SK-N-SH (cell line): ENCODE measurements at regions not wholly inside any gene's neighbourhood (a gene's known extent, or its start where the extent isn't known, plus 50 kb on each side); places are given as distances from the start of the nearest gene placed in this dataset.

Experiments used
- CTCF ChIA-PET: fragments of 300-600, 350-600 bp; formaldehyde crosslinking; extraction: SDS; loops from one replicate; lab custom pipeline; 2021; lab: Yijun Ruan, JAX
- POLR2A ChIA-PET: fragments of 350-600 bp; sonication (Branson Sonifier 250); formaldehyde crosslinking; extraction: SDS; loops from one replicate; lab custom pipeline; 2020; ENCODE audit warnings: antibody characterized with exemption, inconsistent platforms; lab: Yijun Ruan, JAX
- DNase-seq: peaks from one replicate; pipeline ENCODE4 v3.0.0; 2012
- H2AFZ ChIP-seq: fragments of 200-600 bp; sonication (generic); 2 replicates; pipeline ENCODE4 v1.8.1; 2016; ENCODE audit warnings: antibody characterized with exemption, mild to moderate bottlenecking, low read depth
- H3F3A ChIP-seq: fragments of 200-600 bp; sonication (generic); replicated peaks from 2 replicates; pipeline ENCODE3; 2016; ENCODE audit warnings: antibody characterized with exemption, mild to moderate bottlenecking; ENCODE audit not compliant: insufficient read depth
- H3K27ac ChIP-seq, 2 experiments: fragments of 200-500 bp in 1 of 2; fragments of 200-600 bp in 1 of 2; sonication (Bioruptor generic) in 1 of 2; sonication (generic), shearing (Covaris generic) in 1 of 2; 2 replicates each; pipeline versions ENCODE4 v1.5.1 to v1.6.1; 2014 to 2016; ENCODE audit warnings: low read depth in 2 of 2, inconsistent platforms in 1 of 2, low read length in 1 of 2, mild to moderate bottlenecking in 1 of 2, mixed read lengths in 1 of 2
- H3K27me3 ChIP-seq: fragments of 200-600 bp; sonication (generic), shearing (Covaris generic); 2 replicates; pipeline ENCODE4 v1.6.1; 2016; ENCODE audit warnings: mixed run types; ENCODE audit not compliant: insufficient read depth
- H3K36me3 ChIP-seq, 2 experiments: fragments of 200-500 bp in 1 of 2; fragments of 200-600 bp in 1 of 2; sonication (Bioruptor generic) in 1 of 2; sonication (generic) in 1 of 2; replicated peaks in 1 of 2; 2 replicates each; pipeline versions ENCODE3 to v1.5.1; 2014 to 2016; ENCODE audit warnings: low read length in 1 of 2, mild to moderate bottlenecking in 1 of 2; ENCODE audit not compliant: insufficient read depth in 2 of 2, control insufficient read depth in 1 of 2
- H3K4me1 ChIP-seq, 2 experiments: fragments of 200-500 bp in 1 of 2; fragments of 200-600 bp in 1 of 2; sonication (Bioruptor generic) in 1 of 2; sonication (generic), shearing (Covaris generic) in 1 of 2; 2 replicates each; pipeline versions ENCODE4 v1.5.1 to v1.6.1; 2014 to 2016; ENCODE audit warnings: low read depth in 1 of 2, low read length in 1 of 2, mixed run types in 1 of 2; ENCODE audit not compliant: insufficient read depth in 2 of 2, control insufficient read depth in 1 of 2
- H3K4me2 ChIP-seq: fragments of 200-600 bp; sonication (generic), shearing (Covaris generic); 2 replicates; pipeline ENCODE4 v1.6.1; 2017; ENCODE audit warnings: mixed run types
- H3K4me3 ChIP-seq, 2 experiments: fragments of 200-500 bp in 1 of 2; fragments of 200-600 bp in 1 of 2; sonication (Bioruptor generic) in 1 of 2; sonication (generic), shearing (Covaris generic) in 1 of 2; 2 replicates each; pipeline versions ENCODE4 v1.5.1 to v1.8.1; 2014 to 2016; ENCODE audit warnings: low read depth in 2 of 2, inconsistent platforms in 1 of 2, low read length in 1 of 2, mild to moderate bottlenecking in 1 of 2, mixed read lengths in 1 of 2, moderate library complexity in 1 of 2
- H3K79me2 ChIP-seq: fragments of 200-600 bp; sonication (generic); 2 replicates; pipeline ENCODE4 v1.8.1; 2017; ENCODE audit warnings: mild to moderate bottlenecking; ENCODE audit not compliant: insufficient read depth
- H3K9ac ChIP-seq: fragments of 200-600 bp; sonication (generic); 2 replicates; pipeline ENCODE4 v1.6.1; 2017; ENCODE audit warnings: mixed run types
- H3K9me2 ChIP-seq: fragments of 200-600 bp; sonication (generic); 2 replicates; pipeline ENCODE4 v1.6.1; 2017; ENCODE audit warnings: mixed run types
- H3K9me3 ChIP-seq: fragments of 200-600 bp; sonication (generic); 2 replicates; pipeline ENCODE4 v1.6.1; 2017; ENCODE audit warnings: mixed run types, mild to moderate bottlenecking, moderate library complexity
- H4K20me1 ChIP-seq: fragments of 200-600 bp; sonication (generic); 2 replicates; pipeline ENCODE4 v1.6.1; 2017; ENCODE audit warnings: mild to moderate bottlenecking, mixed run types; ENCODE audit not compliant: insufficient read depth
- ELF1 ChIP-seq: IDR thresholded peaks from 2 replicates; pipeline ENCODE4 v1.4.0; 2012
- EP300 ChIP-seq, 2 experiments: IDR thresholded peaks; 2 replicates each; pipeline versions ENCODE4 v1.4.0 to v1.6.1; 2012; ENCODE audit warnings: borderline replicate concordance in 1 of 2, low read depth in 1 of 2, low read length in 1 of 2
- EZH2phosphoT487 ChIP-seq: fragments of 200-600 bp; sonication (generic); IDR thresholded peaks from 2 replicates; pipeline ENCODE4 v1.6.1; 2017; ENCODE audit warnings: low read depth, mixed run types, mild to moderate bottlenecking, antibody characterized with exemption, moderate library complexity, borderline replicate concordance
- FOXM1 ChIP-seq: IDR thresholded peaks from 2 replicates; pipeline ENCODE4 v1.4.0; 2012; ENCODE audit warnings: low read depth, mild to moderate bottlenecking
- GABPA ChIP-seq: IDR thresholded peaks from 2 replicates; pipeline ENCODE4 v1.4.0; 2012; ENCODE audit warnings: low read depth, mild to moderate bottlenecking
- IRF3 ChIP-seq: fragments of 150-350 bp; IDR thresholded peaks from 2 replicates; pipeline ENCODE4 v1.6.1; 2016; ENCODE audit warnings: mild to moderate bottlenecking, low read depth, low read length
- JUND ChIP-seq: IDR thresholded peaks from 2 replicates; pipeline ENCODE4 v1.4.0; 2012
- MAX ChIP-seq: IDR thresholded peaks from 2 replicates; pipeline ENCODE4 v1.4.0; 2012; ENCODE audit warnings: low read depth
- MEF2A ChIP-seq: IDR thresholded peaks from 2 replicates; pipeline ENCODE4 v1.4.0; 2012; ENCODE audit warnings: low read depth, borderline replicate concordance
- MXI1 ChIP-seq: IDR thresholded peaks from 2 replicates; pipeline ENCODE4 v1.6.1; 2012; ENCODE audit warnings: mild to moderate bottlenecking, low read depth, low read length, improper control_type of control experiment
- NRF1 ChIP-seq: IDR thresholded peaks from 2 replicates; pipeline ENCODE4 v1.6.1; 2012; ENCODE audit warnings: low read depth, mild to moderate bottlenecking, low read length
- RCOR1 ChIP-seq: fragments of 150-350 bp; IDR thresholded peaks from 2 replicates; pipeline ENCODE4 v1.6.1; 2017; ENCODE audit warnings: antibody characterized with exemption, low read length
- RFX5 ChIP-seq: IDR thresholded peaks from 2 replicates; pipeline ENCODE4 v1.6.1; 2012; ENCODE audit warnings: mild to moderate bottlenecking, improper control_type of control experiment, low read length
- SMC3 ChIP-seq: IDR thresholded peaks from 2 replicates; pipeline ENCODE4 v1.6.1; 2012; ENCODE audit warnings: low read depth, low read length, improper control_type of control experiment
- TEAD4 ChIP-seq: IDR thresholded peaks from 2 replicates; pipeline ENCODE4 v1.4.0; 2012; ENCODE audit warnings: mild to moderate bottlenecking, borderline replicate concordance; ENCODE audit not compliant: insufficient read depth
- USF1 ChIP-seq: IDR thresholded peaks from 2 replicates; pipeline ENCODE4 v1.4.0; 2012; ENCODE audit warnings: low read depth, borderline replicate concordance
- YY1 ChIP-seq: IDR thresholded peaks from 2 replicates; pipeline ENCODE4 v1.4.0; 2012; ENCODE audit warnings: low read depth, mild to moderate bottlenecking
- ZBTB33 ChIP-seq: IDR thresholded peaks from 2 replicates; pipeline ENCODE4 v1.4.0; 2012; ENCODE audit warnings: low read depth, borderline replicate concordance
- WGBS: methylation state at CpG from one replicate; pipeline ENCODE4 v1.1.6; 2017; ENCODE audit warnings: low lambda C conversion rate; 5-methylcytosine and 5-hydroxymethylcytosine counted together

- ChIA-PET POLR2A (no interaction called here), CTCF (interaction anchor here (0.9 kb wide), 1 partner anchor 29 kb away, joined by 3 read pairs; no protein-coding TSS in a partner anchor)
- Histone ChIP-seq H3K9me3 (no peaks in the 10 kb centered on the region), H3K9ac (no peak overlapping the region), H3K4me3 (no peak overlapping the region), H3K36me3 (no peaks in the 10 kb centered on the region), H2AFZ (no peak overlapping the region), H3K27me3 (no peaks in the 10 kb centered on the region), H3K9me2 (no peaks in the 10 kb centered on the region), H3K79me2 (no peaks in the 10 kb centered on the region), H4K20me1 (no peaks in the 10 kb centered on the region), H3K4me1 (peaks cover 0 to 14% of the 10 kb centered on the region in 2 experiments; a peak in 2 of 4 replicates), H3K4me2 (no peak overlapping the region), H3F3A (no peaks in the 10 kb centered on the region), H3K27ac (no peak overlapping the region)
- WGBS, result 34% methylated on average over 2 of the region's 2 CpGs
- no peak for DNase-seq
- TF ChIP-seq GABPA (no peak), MXI1 (no peak), MAX (no peak), TEAD4 (no peak), EP300 (IDR thresholded peaks at IDR 0.05; ENCODE audit: borderline replicate concordance in 1 of 2, low read depth in 1 of 2, low read length in 1 of 2) (no peak), RCOR1 (no peak), ZBTB33 (no peak), SMC3 (no peak), YY1 (no peak), ELF1 (no peak), RFX5 (no peak), USF1 (no peak), IRF3 (no peak), FOXM1 (no peak), EZH2phosphoT487 (no peak), NRF1 (no peak), JUND (no peak), MEF2A (no peak)
- TF ChIP-seq, all 33 proteins: peak for 0
These were observed 289.1 kb downstream of the ICOS start for GRCh38 chr2:204225671-204226073.
